HUES48 (cell line): ENCODE measurements at regions not wholly inside any gene's neighbourhood (a gene's known extent, or its start where the extent isn't known, plus 50 kb on each side); places are given as distances from the start of the nearest gene placed in this dataset.
A peak's percentile ranks its signal among the peaks of the same experiment; 100 is the strongest.

Source experiments
- H3K27ac ChIP-seq: one replicate; pipeline ENCODE4 v1.7.0; 2013; ENCODE audit warnings: low read depth, low read length, inconsistent platforms
- H3K27me3 ChIP-seq: 2 replicates; pipeline ENCODE4 v1.6.1; 2013; ENCODE audit warnings: mild to moderate bottlenecking, low read length; ENCODE audit not compliant: control insufficient read depth, insufficient read depth
- H3K36me3 ChIP-seq: 2 replicates; pipeline ENCODE4 v1.6.1; 2013; ENCODE audit warnings: low read length; ENCODE audit not compliant: control insufficient read depth, insufficient read depth
- H3K4me1 ChIP-seq: 2 replicates; pipeline ENCODE4 v1.6.1; 2013; ENCODE audit warnings: mild to moderate bottlenecking, low read length; ENCODE audit not compliant: control insufficient read depth, insufficient read depth
- H3K4me3 ChIP-seq: 2 replicates; pipeline ENCODE4 v1.5.1; 2013; ENCODE audit warnings: mild to moderate bottlenecking, low read depth, low read length
- H3K9ac ChIP-seq: 2 replicates; pipeline ENCODE4 v1.6.1; 2013; ENCODE audit warnings: mild to moderate bottlenecking, low read depth, low read length, moderate library complexity
- H3K9me3 ChIP-seq: 2 replicates; pipeline ENCODE4 v1.6.1; 2013; ENCODE audit warnings: low read length; ENCODE audit not compliant: control insufficient read depth, insufficient read depth

GRCh38 chr6:1230689-1231605 lies 81.0 kb upstream of the FOXQ1 start:
- no peaks in the 10 kb centered on the region for H3K4me1 ChIP-seq
- H3K9ac ChIP-seq: no peak overlapping the region
- no peak overlapping the region for H3K27ac ChIP-seq
- no peaks in the 10 kb centered on the region for H3K27me3 ChIP-seq
- no peaks in the 10 kb centered on the region for H3K36me3 ChIP-seq
- no peak overlapping the region for H3K4me3 ChIP-seq
- no peaks in the 10 kb centered on the region for H3K9me3 ChIP-seq

- no peaks in the 10 kb centered on the region for H3K36me3 ChIP-seq
- no peak overlapping the region for H3K27ac ChIP-seq
- no peaks in the 10 kb centered on the region for H3K27me3 ChIP-seq
- H3K4me3 ChIP-seq: no peak overlapping the region
- H3K9ac ChIP-seq: no peak overlapping the region
- no peaks in the 10 kb centered on the region for H3K4me1 ChIP-seq
- H3K9me3 ChIP-seq: no peaks in the 10 kb centered on the region
Observed at GRCh38 chr6:1230281-1230680, 81.6 kb upstream of the FOXQ1 start.

GRCh38 chr6:1229808-1230207 lies 82.1 kb upstream of the FOXQ1 start:
- Histone ChIP-seq H3K27me3 (no peaks in the 10 kb centered on the region), H3K27ac (no peak overlapping the region)

GRCh38 chr6:1229301-1229700 lies 82.6 kb upstream of the FOXQ1 start:
- Histone ChIP-seq H3K27me3 (no peaks in the 10 kb centered on the region), H3K4me1 (no peaks in the 10 kb centered on the region), H3K36me3 (no peaks in the 10 kb centered on the region), H3K4me3 (no peak overlapping the region), H3K27ac (no peak overlapping the region), H3K9me3 (no peaks in the 10 kb centered on the region), H3K9ac (no peak overlapping the region)

More at GRCh38 chr6:1229808-1230207, 82.1 kb upstream of the FOXQ1 start:
- Histone ChIP-seq H3K36me3 (no peaks in the 10 kb centered on the region), H3K4me1 (no peaks in the 10 kb centered on the region), H3K4me3 (no peak overlapping the region), H3K9me3 (no peaks in the 10 kb centered on the region), H3K9ac (no peak overlapping the region)

GRCh38 chr6:1228754-1229191 lies 83.1 kb upstream of the FOXQ1 start:
- no peaks in the 10 kb centered on the region for H3K9me3 ChIP-seq
- no peaks in the 10 kb centered on the region for H3K27me3 ChIP-seq
- peak overlapping the region; percentile 14 for H3K27ac ChIP-seq
- no peak overlapping the region for H3K4me3 ChIP-seq
- no peaks in the 10 kb centered on the region for H3K4me1 ChIP-seq
- H3K9ac ChIP-seq: no peak overlapping the region
- H3K36me3 ChIP-seq: no peaks in the 10 kb centered on the region

- Histone ChIP-seq H3K4me3 (no peak overlapping the region), H3K4me1 (no peaks in the 10 kb centered on the region)
Observed at GRCh38 chr6:1227935-1228753, 83.8 kb upstream of the FOXQ1 start.

GRCh38 chr6:1227600-1227934 lies 84.3 kb upstream of the FOXQ1 start:
- no peak overlapping the region for H3K4me3 ChIP-seq
- no peaks in the 10 kb centered on the region for H3K4me1 ChIP-seq
- H3K36me3 ChIP-seq: no peaks in the 10 kb centered on the region
- H3K9me3 ChIP-seq: no peaks in the 10 kb centered on the region
- H3K27ac ChIP-seq: no peak overlapping the region
- no peaks in the 10 kb centered on the region for H3K27me3 ChIP-seq
- H3K9ac ChIP-seq: no peak overlapping the region

More at GRCh38 chr6:1227935-1228753, 83.8 kb upstream of the FOXQ1 start:
- Histone ChIP-seq H3K27me3 (no peaks in the 10 kb centered on the region), H3K27ac (no peak overlapping the region), H3K9me3 (no peaks in the 10 kb centered on the region), H3K36me3 (no peaks in the 10 kb centered on the region), H3K9ac (no peak overlapping the region)

- Histone ChIP-seq H3K4me1 (no peaks in the 10 kb centered on the region), H3K9me3 (no peaks in the 10 kb centered on the region), H3K27ac (no peak overlapping the region), H3K27me3 (no peaks in the 10 kb centered on the region), H3K36me3 (no peaks in the 10 kb centered on the region), H3K4me3 (no peak overlapping the region), H3K9ac (no peak overlapping the region)
Observed at GRCh38 chr6:1226277-1227099, 85.4 kb upstream of the FOXQ1 start.

- no peaks in the 10 kb centered on the region for H3K36me3 ChIP-seq
Observed at GRCh38 chr6:1224514-1224913, 87.4 kb upstream of the FOXQ1 start.

GRCh38 chr6:1222728-1223595 lies 88.9 kb upstream of the FOXQ1 start:
- no peak overlapping the region for H3K9ac ChIP-seq
- H3K4me3 ChIP-seq: no peak overlapping the region
- H3K27ac ChIP-seq: no peak overlapping the region
- no peaks in the 10 kb centered on the region for H3K9me3 ChIP-seq
- no peaks in the 10 kb centered on the region for H3K4me1 ChIP-seq
- H3K27me3 ChIP-seq: no peaks in the 10 kb centered on the region
- H3K36me3 ChIP-seq: no peaks in the 10 kb centered on the region

More at GRCh38 chr6:1224514-1224913, 87.4 kb upstream of the FOXQ1 start:
- no peaks in the 10 kb centered on the region for H3K27me3 ChIP-seq
- no peak overlapping the region for H3K27ac ChIP-seq
- no peak overlapping the region for H3K9ac ChIP-seq
- H3K4me3 ChIP-seq: no peak overlapping the region
- no peaks in the 10 kb centered on the region for H3K9me3 ChIP-seq
- no peaks in the 10 kb centered on the region for H3K4me1 ChIP-seq
